ENCODE measurements at regions not wholly inside any gene's neighbourhood (a gene's known extent, or its start where the extent isn't known, plus 50 kb on each side); places are given as distances from the start of the nearest gene placed in this dataset.

- Histone ChIP-seq H3K36me3 (ENCODE audit: insufficient read depth, low read length) (no peaks in the 10 kb centered on the region), H3K9ac (ENCODE audit: insufficient read length) (no peak overlapping the region), H3K4me3 (no peak overlapping the region), H3K9me3 (ENCODE audit: low read depth, low read length) (no peaks in the 10 kb centered on the region), H3K27ac (no peak overlapping the region)
- DNase-seq (ENCODE audit: low read depth, low spot score): no peak
- TF ChIP-seq EZH2 (IDR thresholded peaks at IDR 0.05): no peak
- TF ChIP-seq POLR2AphosphoS5 (IDR thresholded peaks at IDR 0.05; ENCODE audit: borderline replicate concordance, low read depth, low read length): no peak
- TF ChIP-seq FOXP2 (optimal IDR thresholded peaks at IDR 0.05; ENCODE audit: control extremely low read depth, extremely low read length, insufficient read depth): no peak
Observed at GRCh38 chr14:51436630-51437029, 196.6 kb downstream of the TMX1 start.

GRCh38 chr14:51439896-51440295 is 199.8 kb downstream of the TMX1 start:
- TF ChIP-seq FOXP2 (optimal IDR thresholded peaks at IDR 0.05; ENCODE audit: control extremely low read depth, extremely low read length, insufficient read depth) (no peak), POLR2AphosphoS5 (IDR thresholded peaks at IDR 0.05; ENCODE audit: borderline replicate concordance, low read depth, low read length) (no peak), EZH2 (IDR thresholded peaks at IDR 0.05) (no peak)
- Histone ChIP-seq H3K9ac (ENCODE audit: insufficient read length) (no peak overlapping the region), H3K9me3 (ENCODE audit: low read depth, low read length) (no peaks in the 10 kb centered on the region), H3K4me3 (no peak overlapping the region), H3K27ac (no peak overlapping the region), H3K36me3 (ENCODE audit: insufficient read depth, low read length) (no peaks in the 10 kb centered on the region)
- no peak for DNase-seq (ENCODE audit: low read depth, low spot score)

GRCh38 chr14:51441001-51441400 is 201.0 kb downstream of the TMX1 start:
- H3K9ac ChIP-seq (ENCODE audit: insufficient read length): no peak overlapping the region
- no peaks in the 10 kb centered on the region for H3K36me3 ChIP-seq (ENCODE audit: insufficient read depth, low read length)
- H3K4me3 ChIP-seq: no peak overlapping the region
- H3K9me3 ChIP-seq (ENCODE audit: low read depth, low read length): no peaks in the 10 kb centered on the region
- TF ChIP-seq EZH2 (IDR thresholded peaks at IDR 0.05) (no peak), FOXP2 (optimal IDR thresholded peaks at IDR 0.05; ENCODE audit: control extremely low read depth, extremely low read length, insufficient read depth) (no peak), POLR2AphosphoS5 (IDR thresholded peaks at IDR 0.05; ENCODE audit: borderline replicate concordance, low read depth, low read length) (no peak)
- DNase-seq (ENCODE audit: low read depth, low spot score): no peak
- no peak overlapping the region for H3K27ac ChIP-seq

- H3K9ac ChIP-seq (ENCODE audit: insufficient read length): no peak overlapping the region
- DNase-seq (ENCODE audit: low read depth, low spot score): no peak
- no peak overlapping the region for H3K27ac ChIP-seq
- H3K36me3 ChIP-seq (ENCODE audit: insufficient read depth, low read length): no peaks in the 10 kb centered on the region
- H3K9me3 ChIP-seq (ENCODE audit: low read depth, low read length): no peaks in the 10 kb centered on the region
- TF ChIP-seq POLR2AphosphoS5 (IDR thresholded peaks at IDR 0.05; ENCODE audit: borderline replicate concordance, low read depth, low read length): no peak
- no peak for TF ChIP-seq FOXP2 (optimal IDR thresholded peaks at IDR 0.05; ENCODE audit: control extremely low read depth, extremely low read length, insufficient read depth)
- TF ChIP-seq EZH2 (IDR thresholded peaks at IDR 0.05): no peak
- H3K4me3 ChIP-seq: no peak overlapping the region
Observed at GRCh38 chr14:51442513-51443175, 202.6 kb downstream of the TMX1 start.

- no peak overlapping the region for H3K9ac ChIP-seq (ENCODE audit: insufficient read length)
- DNase-seq (ENCODE audit: low read depth, low spot score): no peak
- H3K27ac ChIP-seq: no peak overlapping the region
- no peaks in the 10 kb centered on the region for H3K9me3 ChIP-seq (ENCODE audit: low read depth, low read length)
- TF ChIP-seq FOXP2 (optimal IDR thresholded peaks at IDR 0.05; ENCODE audit: control extremely low read depth, extremely low read length, insufficient read depth) (no peak), POLR2AphosphoS5 (IDR thresholded peaks at IDR 0.05; ENCODE audit: borderline replicate concordance, low read depth, low read length) (no peak), EZH2 (IDR thresholded peaks at IDR 0.05) (no peak)
- H3K36me3 ChIP-seq (ENCODE audit: insufficient read depth, low read length): no peaks in the 10 kb centered on the region
- no peak overlapping the region for H3K4me3 ChIP-seq
Observed at GRCh38 chr14:51443195-51444018, 203.4 kb downstream of the TMX1 start.

GRCh38 chr14:51444353-51445000 is 204.4 kb downstream of the TMX1 start:
- Histone ChIP-seq H3K36me3 (ENCODE audit: insufficient read depth, low read length) (no peaks in the 10 kb centered on the region), H3K9me3 (ENCODE audit: low read depth, low read length) (no peaks in the 10 kb centered on the region), H3K27ac (no peak overlapping the region), H3K4me3 (no peak overlapping the region), H3K9ac (ENCODE audit: insufficient read length) (no peak overlapping the region)
- no peak for TF ChIP-seq POLR2AphosphoS5 (IDR thresholded peaks at IDR 0.05; ENCODE audit: borderline replicate concordance, low read depth, low read length)
- TF ChIP-seq FOXP2 (optimal IDR thresholded peaks at IDR 0.05; ENCODE audit: control extremely low read depth, extremely low read length, insufficient read depth): no peak
- TF ChIP-seq EZH2 (IDR thresholded peaks at IDR 0.05): no peak
- no peak for DNase-seq (ENCODE audit: low read depth, low spot score)

- no peak overlapping the region for H3K9ac ChIP-seq (ENCODE audit: insufficient read length)
- no peak overlapping the region for H3K27ac ChIP-seq
- no peak for DNase-seq (ENCODE audit: low read depth, low spot score)
- H3K9me3 ChIP-seq (ENCODE audit: low read depth, low read length): no peaks in the 10 kb centered on the region
- H3K36me3 ChIP-seq (ENCODE audit: insufficient read depth, low read length): no peaks in the 10 kb centered on the region
- H3K4me3 ChIP-seq: no peak overlapping the region
- TF ChIP-seq POLR2AphosphoS5 (IDR thresholded peaks at IDR 0.05; ENCODE audit: borderline replicate concordance, low read depth, low read length) (no peak), FOXP2 (optimal IDR thresholded peaks at IDR 0.05; ENCODE audit: control extremely low read depth, extremely low read length, insufficient read depth) (no peak), EZH2 (IDR thresholded peaks at IDR 0.05) (no peak)
Observed at GRCh38 chr14:51445001-51445390, 204.9 kb downstream of the TMX1 start.

- no peak overlapping the region for H3K4me3 ChIP-seq
- H3K9me3 ChIP-seq (ENCODE audit: low read depth, low read length): no peaks in the 10 kb centered on the region
- H3K36me3 ChIP-seq (ENCODE audit: insufficient read depth, low read length): no peaks in the 10 kb centered on the region
- no peak for DNase-seq (ENCODE audit: low read depth, low spot score)
- TF ChIP-seq EZH2 (IDR thresholded peaks at IDR 0.05): no peak
- TF ChIP-seq POLR2AphosphoS5 (IDR thresholded peaks at IDR 0.05; ENCODE audit: borderline replicate concordance, low read depth, low read length): no peak
- no peak for TF ChIP-seq FOXP2 (optimal IDR thresholded peaks at IDR 0.05; ENCODE audit: control extremely low read depth, extremely low read length, insufficient read depth)
- no peak overlapping the region for H3K9ac ChIP-seq (ENCODE audit: insufficient read length)
- H3K27ac ChIP-seq: no peak overlapping the region
Observed at GRCh38 chr14:51446771-51447170, 204.9 kb upstream of the FRMD6 start.
